Ascending aorta (tissue), 2 donors: ENCODE measurements at regions not wholly inside any gene's neighbourhood (a gene's known extent, or its start where the extent isn't known, plus 50 kb on each side); places are given as distances from the start of the nearest gene placed in this dataset.

ENCODE experiments used
- DNase-seq, 2 donors: peaks; one replicate each; pipeline ENCODE4 v3.0.0-alpha.2; 2019; ENCODE audit warnings: low spot score in 2 of 2
- H3K27ac ChIP-seq, 2 donors: fragments of 200-600 bp; sonication (generic); one replicate each; pipeline ENCODE4 v1.5.1; 2016 to 2017; ENCODE audit warnings: mild to moderate bottlenecking in 1 of 2
- H3K27me3 ChIP-seq: fragments of 200-600 bp; sonication (generic); one replicate; pipeline ENCODE4 v1.5.1; 2017
- H3K36me3 ChIP-seq, 2 donors: fragments of 200-600 bp; sonication (generic); one replicate each; pipeline ENCODE4 v1.5.1; 2016
- H3K4me1 ChIP-seq, 2 donors: fragments of 200-600 bp; sonication (generic); one replicate each; pipeline ENCODE4 v1.5.1; 2016 to 2017; ENCODE audit warnings: mild to moderate bottlenecking in 1 of 2
- H3K4me3 ChIP-seq, 2 donors: fragments of 200-600 bp; sonication (generic); one replicate each; pipeline ENCODE4 v1.5.1; 2016 to 2017; ENCODE audit warnings: mild to moderate bottlenecking in 1 of 2
- H3K9me3 ChIP-seq, 2 donors: fragments of 200-600 bp; sonication (generic); one replicate each; pipeline ENCODE4 v1.5.1; 2016
- intact Hi-C: fragments of 100-400 bp; cut with DNase I; formaldehyde crosslinking; loops from one replicate; pipeline ENCODE4 v1.15.1; 2023
- TF ChIP-seq, protein P1 (sequence below), 3 experiments: fragments of 200-600 bp in 2 of 3; fragments of 450-650 bp in 1 of 3; sonication (generic) in 2 of 3; IDR thresholded peaks; one replicate each; pipeline ENCODE4 v1.5.1; 2016 to 2019; ENCODE audit warnings: antibody characterized with exemption in 3 of 3, mild to moderate bottlenecking in 1 of 3, moderate library complexity in 1 of 3

DNA sequence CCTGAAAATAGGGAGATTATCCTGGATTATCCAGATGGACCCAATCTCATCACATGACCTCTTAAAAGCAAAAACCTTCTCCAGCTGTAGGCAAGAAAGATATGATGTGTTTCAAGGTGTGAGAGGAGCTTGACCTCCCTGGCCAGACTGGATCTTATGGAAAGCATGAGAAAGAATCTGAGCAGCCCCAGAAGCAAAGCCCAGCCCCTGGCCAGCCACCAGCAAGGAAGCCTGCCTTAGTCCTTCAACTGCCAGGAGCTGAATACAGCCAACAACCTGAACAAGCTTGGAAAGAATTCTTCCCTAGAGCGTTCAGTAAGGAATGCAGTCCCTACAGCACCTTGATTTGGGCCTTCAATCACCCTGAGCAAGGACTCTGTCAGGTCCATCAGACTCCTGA is 375.0 kb upstream of the CHRM3 start:
- Histone ChIP-seq H3K27ac (no peak overlapping the region), H3K4me1 (no peaks in the 10 kb centered on the region), H3K27me3 (no peaks in the 10 kb centered on the region), H3K4me3 (no peak overlapping the region), H3K9me3 (no peaks in the 10 kb centered on the region), H3K36me3 (no peaks in the 10 kb centered on the region)
- intact Hi-C loops: no loop called here
- no peak for DNase-seq
- TF ChIP-seq, protein P1, sequence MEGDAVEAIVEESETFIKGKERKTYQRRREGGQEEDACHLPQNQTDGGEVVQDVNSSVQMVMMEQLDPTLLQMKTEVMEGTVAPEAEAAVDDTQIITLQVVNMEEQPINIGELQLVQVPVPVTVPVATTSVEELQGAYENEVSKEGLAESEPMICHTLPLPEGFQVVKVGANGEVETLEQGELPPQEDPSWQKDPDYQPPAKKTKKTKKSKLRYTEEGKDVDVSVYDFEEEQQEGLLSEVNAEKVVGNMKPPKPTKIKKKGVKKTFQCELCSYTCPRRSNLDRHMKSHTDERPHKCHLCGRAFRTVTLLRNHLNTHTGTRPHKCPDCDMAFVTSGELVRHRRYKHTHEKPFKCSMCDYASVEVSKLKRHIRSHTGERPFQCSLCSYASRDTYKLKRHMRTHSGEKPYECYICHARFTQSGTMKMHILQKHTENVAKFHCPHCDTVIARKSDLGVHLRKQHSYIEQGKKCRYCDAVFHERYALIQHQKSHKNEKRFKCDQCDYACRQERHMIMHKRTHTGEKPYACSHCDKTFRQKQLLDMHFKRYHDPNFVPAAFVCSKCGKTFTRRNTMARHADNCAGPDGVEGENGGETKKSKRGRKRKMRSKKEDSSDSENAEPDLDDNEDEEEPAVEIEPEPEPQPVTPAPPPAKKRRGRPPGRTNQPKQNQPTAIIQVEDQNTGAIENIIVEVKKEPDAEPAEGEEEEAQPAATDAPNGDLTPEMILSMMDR (IDR thresholded peaks at IDR 0.05): no peak

DNA sequence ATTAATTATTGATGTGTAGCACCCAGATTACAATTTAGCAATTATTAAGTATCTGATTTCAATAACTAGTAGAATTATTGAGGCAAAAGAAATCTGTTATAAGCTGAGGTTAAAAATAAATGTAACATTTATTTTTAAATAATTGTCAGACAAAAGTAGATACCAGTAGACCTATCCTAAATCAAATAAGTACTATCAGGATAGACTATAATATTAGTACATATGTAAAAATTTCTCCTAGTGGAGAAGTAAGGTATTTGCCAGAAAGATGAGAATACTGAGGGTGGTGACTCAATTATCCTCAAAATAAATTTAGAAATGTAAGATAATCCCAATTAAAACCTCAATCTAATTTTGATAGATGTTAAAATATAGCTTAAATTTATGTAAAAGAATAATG is 377.8 kb upstream of the CHRM3 start:
- TF ChIP-seq, protein P1 (IDR thresholded peaks at IDR 0.05): no peak
- intact Hi-C loops: no loop called here
- no peaks in the 10 kb centered on the region for H3K27me3 ChIP-seq

DNA sequence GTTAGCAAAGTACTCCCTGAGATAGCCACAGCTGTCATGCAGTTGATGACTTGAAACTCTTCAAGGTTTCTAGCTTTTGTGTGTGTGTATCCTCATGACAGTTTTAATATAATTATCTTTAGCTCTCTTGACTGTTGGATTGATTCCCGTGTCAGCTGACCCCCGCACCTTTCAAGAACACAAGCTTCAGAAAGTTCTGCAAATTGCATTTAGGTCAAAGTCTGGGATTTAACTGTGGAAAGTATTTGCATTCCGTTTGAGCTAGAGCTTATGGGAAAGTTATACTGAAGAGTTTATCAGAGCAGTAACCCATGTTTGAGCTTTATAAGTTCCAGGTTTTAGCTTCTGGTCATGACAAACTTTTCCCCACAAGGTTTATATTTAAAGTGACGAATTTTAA is 380.1 kb upstream of the CHRM3 start:
- intact Hi-C loops: no loop called here
- Histone ChIP-seq H3K9me3 (no peaks in the 10 kb centered on the region), H3K36me3 (no peaks in the 10 kb centered on the region), H3K27me3 (no peaks in the 10 kb centered on the region), H3K4me3 (no peak overlapping the region), H3K4me1 (no peaks in the 10 kb centered on the region), H3K27ac (no peak overlapping the region)
- TF ChIP-seq, protein P1 (IDR thresholded peaks at IDR 0.05): no peak
- no peak for DNase-seq

More for the DNA sequence above, 377.8 kb upstream of the CHRM3 start:
- Histone ChIP-seq H3K27ac (no peak overlapping the region), H3K36me3 (no peaks in the 10 kb centered on the region), H3K9me3 (no peaks in the 10 kb centered on the region), H3K4me3 (no peak overlapping the region), H3K4me1 (no peaks in the 10 kb centered on the region)
- DNase-seq: no peak

DNA sequence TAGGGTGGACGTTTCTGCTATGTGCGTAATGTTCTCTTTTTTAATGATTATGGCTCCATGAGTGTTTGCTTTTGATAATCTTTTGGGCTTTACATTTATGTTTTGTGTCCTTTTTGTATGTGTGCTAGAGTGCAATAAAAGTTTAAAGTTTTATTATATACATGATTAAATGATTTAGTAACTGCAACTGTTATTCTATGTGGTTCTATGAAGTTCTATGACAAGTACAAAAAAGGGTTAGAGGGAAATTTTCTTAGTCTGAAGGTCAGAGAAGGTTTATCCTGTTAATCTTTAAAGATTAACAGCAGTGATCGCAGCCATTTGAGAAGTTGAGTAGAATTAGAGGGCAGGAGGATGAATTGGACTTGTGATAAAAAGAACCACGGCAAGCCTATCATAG is 386.4 kb upstream of the CHRM3 start:
- Histone ChIP-seq H3K4me3 (no peak overlapping the region), H3K36me3 (no peaks in the 10 kb centered on the region), H3K9me3 (no peaks in the 10 kb centered on the region), H3K27ac (no peak overlapping the region), H3K4me1 (no peaks in the 10 kb centered on the region), H3K27me3 (no peaks in the 10 kb centered on the region)
- TF ChIP-seq, protein P1 (IDR thresholded peaks at IDR 0.05): no peak
- no peak for DNase-seq
- intact Hi-C loops: no loop called here

DNA sequence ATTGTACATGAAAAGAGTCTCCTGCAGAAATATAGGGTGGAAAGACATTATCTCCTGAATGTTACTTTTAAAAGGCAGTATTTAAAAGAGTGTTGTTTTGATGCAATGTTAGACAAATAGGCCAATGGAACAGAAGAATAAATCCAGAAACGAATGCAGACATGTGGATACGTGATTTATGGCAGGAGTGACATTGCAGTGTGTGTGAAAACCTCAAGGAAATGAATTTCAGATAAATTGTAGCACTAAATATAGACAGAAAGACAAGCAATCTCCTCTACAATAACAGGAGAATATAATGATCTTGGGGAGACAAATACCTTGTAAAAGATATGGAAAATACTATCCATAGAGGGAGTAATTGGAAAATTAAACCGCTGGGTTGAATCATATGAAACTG is 387.8 kb upstream of the CHRM3 start:
- H3K27ac ChIP-seq: no peak overlapping the region
- H3K27me3 ChIP-seq: no peaks in the 10 kb centered on the region
- H3K4me3 ChIP-seq: no peak overlapping the region
- TF ChIP-seq, protein P1 (IDR thresholded peaks at IDR 0.05): no peak
- no peaks in the 10 kb centered on the region for H3K4me1 ChIP-seq
- intact Hi-C loops: no loop called here
- no peaks in the 10 kb centered on the region for H3K9me3 ChIP-seq
- no peaks in the 10 kb centered on the region for H3K36me3 ChIP-seq
- no peak for DNase-seq

DNA sequence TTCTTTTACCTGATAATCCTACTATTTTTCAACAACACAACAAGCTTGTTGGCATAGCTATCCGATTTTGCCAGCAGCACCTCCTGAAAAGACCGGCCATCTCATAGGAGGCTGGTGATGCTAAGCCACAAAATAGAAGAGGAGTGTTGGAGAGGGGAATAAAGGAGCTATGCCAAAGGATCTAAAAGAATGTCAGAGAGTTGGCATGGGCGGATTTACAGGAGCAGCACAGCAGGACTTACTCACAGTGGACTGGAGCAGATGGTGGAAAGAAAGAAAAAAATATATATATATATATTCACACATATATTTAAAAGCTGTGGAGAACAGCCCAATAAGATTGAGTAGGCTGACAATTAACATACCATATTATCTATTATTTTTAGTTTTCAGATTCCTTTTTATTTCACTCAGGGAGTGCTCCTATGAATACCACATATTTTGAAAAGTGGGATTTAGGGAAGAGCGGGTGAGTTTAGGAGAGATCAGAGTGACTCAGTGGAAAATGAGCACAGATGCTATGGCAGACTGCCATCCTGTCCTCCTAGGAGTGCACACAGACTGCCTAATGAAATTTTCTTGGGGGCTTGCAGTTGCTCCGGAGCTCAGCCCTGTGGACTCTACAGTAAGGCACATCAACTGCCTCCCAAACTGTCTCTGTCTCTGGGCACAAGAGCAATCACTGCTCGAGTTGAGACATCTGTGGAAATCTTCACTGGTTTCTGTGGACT is 394.4 kb upstream of the CHRM3 start:
- TF ChIP-seq, protein P1 (IDR thresholded peaks at IDR 0.05): no peak
- Histone ChIP-seq H3K36me3 (no peaks in the 10 kb centered on the region), H3K27ac (no peak overlapping the region), H3K4me1 (no peaks in the 10 kb centered on the region), H3K9me3 (no peaks in the 10 kb centered on the region), H3K4me3 (no peak overlapping the region), H3K27me3 (no peaks in the 10 kb centered on the region)
- intact Hi-C loops: no loop called here
- DNase-seq: no peak
